GM21423 (cell line): ENCODE measurements at regions not wholly inside any gene's neighbourhood (a gene's known extent, or its start where the extent isn't known, plus 50 kb on each side); places are given as distances from the start of the nearest gene placed in this dataset.

ENCODE experiments used
- ATAC-seq: cut with Tn5 transposase; IDR thresholded peaks from one replicate; pipeline ENCODE4 v1.9.1; 2021; ENCODE audit warnings: mild to moderate bottlenecking, moderate library complexity; ENCODE audit not compliant: unreplicated experiment

- ATAC-seq: no peak
These were observed 68.7 kb upstream of the ARHGEF3 start for GRCh38 chr3:56870436-56870835.

GRCh38 chr3:56869157-56869889 is 67.6 kb upstream of the ARHGEF3 start:
- ATAC-seq: no peak

- no peak for ATAC-seq
These were observed 67.0 kb upstream of the ARHGEF3 start for GRCh38 chr3:56868706-56869105.

- no peak for ATAC-seq
These were observed 65.9 kb upstream of the ARHGEF3 start for GRCh38 chr3:56867671-56868070.

GRCh38 chr3:56864918-56865524 is 63.3 kb upstream of the ARHGEF3 start:
- no peak for ATAC-seq

GRCh38 chr3:56864090-56864489 is 62.3 kb upstream of the ARHGEF3 start:
- no peak for ATAC-seq

GRCh38 chr3:56862352-56863062 is 60.8 kb upstream of the ARHGEF3 start:
- ATAC-seq: no peak

GRCh38 chr3:56861511-56861910 is 59.8 kb upstream of the ARHGEF3 start:
- ATAC-seq: no peak

GRCh38 chr3:56860939-56861338 is 59.2 kb upstream of the ARHGEF3 start:
- ATAC-seq: no peak

- no peak for ATAC-seq
These were observed 58.6 kb upstream of the ARHGEF3 start for GRCh38 chr3:56860351-56860750.

- no peak for ATAC-seq
These were observed 56.6 kb upstream of the ARHGEF3 start for GRCh38 chr3:56858331-56858730.

GRCh38 chr3:56857178-56857577 is 55.4 kb upstream of the ARHGEF3 start:
- no peak for ATAC-seq

GRCh38 chr3:56856752-56857151 is 55.0 kb upstream of the ARHGEF3 start:
- no peak for ATAC-seq

- no peak for ATAC-seq
These were observed 54.2 kb upstream of the ARHGEF3 start for GRCh38 chr3:56855856-56856512.

- no peak for ATAC-seq
These were observed 53.3 kb upstream of the ARHGEF3 start for GRCh38 chr3:56854856-56855611.

- ATAC-seq: no peak
These were observed 50.5 kb upstream of the ARHGEF3 start for GRCh38 chr3:56851966-56852884.
